ENCODE measurements at regions not wholly inside any gene's neighbourhood (a gene's known extent, or its start where the extent isn't known, plus 50 kb on each side); places are given as distances from the start of the nearest gene placed in this dataset.
A peak's percentile ranks its signal among the peaks of the same experiment; 100 is the strongest.

DNA sequence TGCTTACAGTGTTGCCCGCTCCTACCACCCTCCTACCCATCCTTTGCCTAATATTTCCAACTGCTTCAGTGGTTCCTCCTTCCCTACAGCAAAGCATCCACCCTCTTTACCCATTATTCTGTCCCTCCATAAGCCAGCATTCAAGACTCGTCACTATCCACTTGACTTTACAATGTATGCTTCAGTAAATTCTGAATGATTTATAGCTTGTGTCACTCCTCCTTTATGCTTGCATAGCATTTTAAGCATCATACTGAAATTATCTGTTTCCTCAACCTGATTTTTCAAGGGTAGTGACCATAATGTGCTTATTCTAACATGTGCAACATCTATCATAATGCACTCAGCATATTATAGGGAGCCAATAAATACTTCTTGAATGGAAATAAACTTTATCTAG is 365.5 kb downstream of the RAB28 start:
- no peak for DNase-seq

- DNase-seq, result no peak
Observed at GRCh38 chr4:13117185-13117584, 367.0 kb downstream of the RAB28 start.

DNA sequence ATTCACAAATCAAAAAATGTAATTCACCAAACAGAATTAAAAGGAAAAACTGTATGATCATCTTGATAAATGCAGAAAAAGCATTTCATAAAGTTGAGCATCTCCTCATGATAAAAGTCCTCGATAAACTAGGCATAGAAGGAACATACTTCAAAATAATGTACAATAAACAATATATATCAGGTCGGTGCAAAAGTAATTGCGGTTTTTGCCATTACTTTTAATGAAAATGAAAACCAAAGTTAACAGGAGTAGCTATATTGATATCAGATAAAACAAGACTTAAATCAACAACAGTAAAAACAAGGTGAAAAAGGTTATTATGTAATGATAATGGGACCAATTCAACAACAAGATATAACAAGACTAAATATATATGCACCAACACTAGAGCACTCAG is 372.1 kb downstream of the RAB28 start:
- no peak for DNase-seq

DNA sequence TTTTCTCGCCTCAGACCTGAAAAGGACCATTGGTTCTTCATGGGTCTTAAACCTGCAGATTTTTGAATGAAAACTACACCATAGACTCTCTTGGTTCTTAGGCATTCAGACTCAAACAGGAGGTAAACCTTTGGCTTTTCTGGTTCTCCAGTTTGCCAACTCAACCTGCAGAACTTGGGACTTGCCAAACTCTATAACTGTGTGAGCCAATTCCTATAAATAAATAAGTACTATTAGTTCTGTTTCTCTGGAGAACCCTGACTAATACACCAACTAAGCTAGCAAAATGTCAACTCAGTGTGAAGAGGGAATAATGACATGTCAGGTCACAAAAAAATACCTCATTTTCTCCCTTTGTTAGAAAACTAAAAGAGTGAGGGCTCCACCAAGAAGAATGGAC is 374.6 kb downstream of the RAB28 start:
- no peak for DNase-seq

DNA sequence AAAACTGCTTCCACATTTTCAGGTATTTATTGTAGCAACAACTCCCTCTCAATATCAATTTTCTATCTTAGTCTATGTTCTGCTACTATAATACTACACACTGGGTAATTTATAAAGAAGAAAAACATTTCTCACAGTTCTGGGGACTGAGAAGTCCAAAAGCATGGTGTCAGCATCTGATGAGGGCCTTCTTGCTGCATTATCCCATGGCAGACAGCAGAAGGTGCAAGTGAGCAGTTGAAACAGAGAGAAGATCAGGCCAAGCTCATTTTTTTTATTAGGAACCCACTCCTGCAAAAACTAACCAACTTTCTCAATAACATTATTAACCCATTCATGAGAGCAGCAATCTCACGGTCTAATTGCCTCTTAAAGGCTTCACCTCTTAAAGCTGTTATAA is 376.0 kb downstream of the RAB28 start:
- DNase-seq, result no peak

DNA sequence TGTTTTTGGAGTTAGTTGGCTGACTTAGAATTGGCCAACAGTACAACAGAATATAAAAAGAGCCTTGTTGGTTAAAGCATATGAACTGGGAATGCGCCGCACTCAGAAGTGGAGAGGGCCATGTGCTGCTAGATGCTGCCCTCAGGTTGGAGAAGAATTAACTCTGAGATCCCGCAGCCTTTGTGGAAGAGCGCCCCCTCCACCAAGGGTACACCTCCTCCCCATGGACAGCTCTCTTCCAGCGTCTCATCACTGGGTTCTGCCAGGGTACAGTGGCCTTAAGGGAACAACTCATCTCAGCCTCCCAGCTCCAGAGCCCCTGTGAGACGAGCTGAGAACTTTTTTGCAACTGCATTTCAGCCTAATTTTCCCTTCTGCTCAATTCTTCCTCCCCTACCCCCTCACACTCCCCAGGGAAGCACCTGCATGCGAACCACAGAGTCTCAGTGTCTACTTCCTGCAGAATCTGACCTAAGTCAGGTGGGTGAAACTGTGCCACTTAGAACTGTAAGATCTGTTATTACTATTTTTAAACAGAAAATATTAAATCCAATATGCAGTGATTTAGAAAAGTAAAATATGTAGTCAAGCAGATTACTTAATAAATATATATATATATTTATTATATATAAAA is 380.6 kb downstream of the RAB28 start:
- DNase-seq, result no peak

DNA sequence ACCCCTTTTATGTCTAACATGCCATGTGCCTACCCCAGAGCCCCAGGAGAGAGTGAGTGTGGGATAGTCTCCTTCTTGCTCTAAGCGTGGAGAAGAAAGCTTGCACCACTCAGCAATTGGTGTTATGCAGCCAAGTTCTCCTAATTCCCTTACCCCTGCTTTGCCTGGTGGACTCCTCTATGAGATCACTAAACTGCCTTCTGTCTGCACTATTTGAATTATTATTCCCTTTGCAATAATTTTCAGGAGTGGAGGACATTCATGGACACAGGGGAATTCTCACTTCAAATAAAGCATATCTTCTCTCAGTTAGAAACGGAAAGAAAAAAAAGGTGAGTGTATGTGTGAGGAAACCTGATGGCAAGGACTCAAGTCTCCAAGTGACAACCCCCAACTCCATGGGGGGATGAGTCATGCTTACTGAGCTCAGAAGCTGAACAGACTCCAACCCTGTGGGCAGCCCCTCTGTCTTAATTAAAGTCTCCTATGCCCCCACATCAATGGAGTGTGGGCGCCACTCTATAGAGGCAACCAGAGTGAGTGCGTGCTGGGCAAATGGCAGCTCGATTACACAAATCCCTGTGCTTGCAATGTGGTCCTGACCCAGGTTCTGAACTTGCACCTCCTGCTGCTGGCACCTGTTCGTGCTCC is 381.9 kb downstream of the RAB28 start:
- no peak for DNase-seq

GRCh38 chr4:13097971-13098370 is 386.2 kb downstream of the RAB28 start:
- DNase-seq, result no peak

DNA sequence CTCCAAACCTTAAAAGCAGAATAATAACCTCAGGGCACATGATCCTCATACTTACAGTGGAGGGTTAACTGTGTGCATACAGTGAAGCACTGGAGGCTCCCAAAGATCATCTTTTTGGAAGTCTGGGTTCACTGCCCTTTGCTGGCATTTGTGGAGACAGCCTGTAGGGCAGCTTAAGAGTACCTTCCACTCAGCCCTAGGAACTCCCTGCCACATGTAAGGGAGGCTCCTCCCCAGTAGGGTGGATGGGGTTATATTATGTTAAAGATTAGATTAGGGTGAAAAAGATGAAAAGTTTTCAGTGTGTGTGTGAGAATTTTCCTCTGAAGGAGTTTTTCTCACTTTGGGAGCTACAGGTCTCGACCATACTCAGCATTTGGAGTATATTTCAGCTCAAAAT is 388.4 kb downstream of the RAB28 start:
- DNase-seq, result no peak

DNA sequence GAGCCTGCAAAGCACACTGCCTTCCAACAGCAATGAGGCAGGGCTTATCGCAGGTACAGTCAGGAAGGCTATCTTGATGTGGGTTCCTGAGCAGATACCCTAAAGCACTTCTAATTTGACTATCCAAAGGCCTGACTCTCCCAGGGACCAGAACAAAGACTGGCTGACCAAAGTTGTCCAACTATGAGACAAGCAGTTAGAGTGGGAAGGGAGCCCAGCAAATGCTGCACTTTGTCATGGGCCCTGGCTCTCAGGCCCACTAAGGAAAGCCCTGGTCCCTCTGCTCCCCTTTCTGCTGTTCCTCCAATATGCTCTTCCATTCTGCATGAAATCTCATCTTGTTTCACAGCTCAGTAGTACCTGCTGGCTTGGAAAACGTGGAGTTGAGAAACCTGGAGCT is 391.0 kb downstream of the RAB28 start:
- no peak for DNase-seq

DNA sequence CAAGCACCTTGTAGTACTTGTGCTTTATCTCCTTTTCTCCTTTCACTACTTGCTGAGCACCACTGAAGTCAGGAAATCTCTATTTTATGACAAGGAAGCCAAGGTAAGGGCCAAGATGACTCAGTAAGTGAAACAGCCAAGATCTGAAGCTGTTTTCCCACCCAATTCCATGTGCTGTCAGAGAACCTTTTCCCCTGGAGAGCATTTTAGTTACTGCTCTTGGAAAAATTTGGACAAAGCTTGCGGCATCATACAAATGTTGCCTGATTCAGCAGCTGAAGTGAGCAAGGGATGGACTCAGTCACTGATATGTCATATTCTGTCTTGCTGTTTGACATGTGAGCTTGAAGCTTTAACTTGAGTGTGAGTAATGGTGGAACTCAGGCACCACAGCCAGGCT is 391.4 kb downstream of the RAB28 start:
- no peak for DNase-seq

- DNase-seq, result no peak
Observed at GRCh38 chr4:13089659-13089998, 394.5 kb downstream of the RAB28 start.

DNA sequence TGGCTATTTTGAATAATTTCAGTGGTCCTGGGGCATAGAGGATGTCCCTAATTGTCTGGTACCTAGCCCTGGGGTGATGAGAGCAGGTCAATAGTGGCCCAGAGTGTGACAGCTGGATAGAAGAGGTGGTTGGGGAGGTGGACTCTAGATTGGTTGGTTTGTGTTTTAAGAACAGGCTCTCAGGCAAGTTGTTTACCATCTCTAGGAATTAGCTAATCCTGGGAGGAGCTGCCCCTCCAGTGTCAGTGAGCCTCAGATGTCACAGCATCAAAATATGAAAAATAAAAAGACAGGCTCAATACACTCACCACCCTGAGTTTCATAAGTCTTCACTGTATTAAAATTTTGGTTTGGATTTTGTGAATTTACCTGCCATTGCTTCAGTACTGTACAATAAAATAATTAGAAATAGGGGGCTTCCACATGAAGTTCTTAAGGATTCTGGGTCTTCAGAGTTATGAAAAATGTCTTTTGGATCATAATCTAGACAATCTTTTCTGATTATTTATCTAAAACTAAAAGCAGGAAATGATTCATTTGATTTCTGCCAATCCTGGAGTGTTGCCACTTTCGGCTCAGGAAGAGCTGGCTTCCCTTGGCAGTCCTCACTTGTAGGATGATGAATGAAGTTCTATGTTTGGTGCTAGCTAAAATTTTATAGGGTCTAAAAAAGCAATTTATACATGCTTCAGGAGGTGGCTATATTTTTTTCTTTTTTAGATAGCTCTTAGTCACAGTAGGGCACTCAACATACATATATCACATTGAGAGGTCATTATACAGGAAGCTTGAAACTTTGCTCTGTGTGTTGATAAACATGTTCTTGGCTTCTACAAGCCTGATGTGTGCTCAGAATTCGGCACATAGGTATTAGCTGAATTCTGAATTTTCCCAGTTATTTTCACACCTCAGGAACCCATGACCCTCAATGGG is 395.1 kb downstream of the RAB28 start:
- DNase-seq, result no peak

DNA sequence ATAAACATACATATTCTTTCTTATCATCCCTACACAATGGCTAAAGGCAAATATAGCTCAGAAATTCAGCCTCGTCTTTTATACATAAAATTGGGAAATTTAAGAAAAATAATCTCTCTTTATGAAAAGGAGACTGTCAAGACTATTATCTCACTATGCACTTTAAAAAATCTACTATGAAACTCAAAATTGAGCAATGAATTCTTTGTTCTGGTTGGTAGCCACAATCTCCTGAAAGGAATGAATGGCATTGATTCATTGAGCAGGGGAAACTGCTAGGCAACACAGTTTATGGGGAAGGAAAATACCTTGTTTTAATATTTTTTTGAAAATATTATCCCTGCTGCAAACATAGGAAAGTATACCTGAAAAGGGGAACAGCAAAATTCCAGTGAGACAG is 397.1 kb downstream of the RAB28 start:
- no peak for DNase-seq

DNA sequence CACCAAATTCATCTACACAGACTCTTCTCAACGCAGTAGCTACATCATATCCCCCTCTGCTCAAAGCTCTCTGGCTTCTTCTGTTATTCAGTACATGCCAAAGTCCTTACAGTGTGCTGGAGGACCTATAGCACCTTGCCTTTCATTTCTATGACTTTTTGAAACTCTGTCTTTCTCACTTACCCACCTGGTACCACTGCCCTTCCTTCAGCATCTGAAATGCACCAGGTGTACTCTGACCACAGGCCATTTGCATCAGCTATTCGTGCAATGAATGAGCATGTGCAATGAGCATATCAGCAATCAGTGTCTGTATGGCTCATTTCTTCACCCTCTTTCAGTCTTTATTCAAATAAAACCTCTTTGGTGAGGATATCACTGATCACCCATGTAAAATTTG is 399.9 kb downstream of the RAB28 start:
- DNase-seq, result no peak

- DNase-seq, result no peak
Observed at GRCh38 chr4:13081830-13082229, 402.3 kb downstream of the RAB28 start.

- no peak for DNase-seq
Observed at GRCh38 chr4:13067077-13067476, 417.1 kb downstream of the RAB28 start.

GRCh38 chr4:13059019-13059418 is 425.1 kb downstream of the RAB28 start:
- peak; percentile 1 for DNase-seq

- DNase-seq, result no peak
Observed at GRCh38 chr4:13056630-13057189, 427.4 kb downstream of the RAB28 start.

- DNase-seq, result no peak
Observed at GRCh38 chr4:13054420-13054970, 429.6 kb downstream of the RAB28 start.

GRCh38 chr4:13047591-13047990 is 436.5 kb downstream of the RAB28 start:
- no peak for DNase-seq

DNA sequence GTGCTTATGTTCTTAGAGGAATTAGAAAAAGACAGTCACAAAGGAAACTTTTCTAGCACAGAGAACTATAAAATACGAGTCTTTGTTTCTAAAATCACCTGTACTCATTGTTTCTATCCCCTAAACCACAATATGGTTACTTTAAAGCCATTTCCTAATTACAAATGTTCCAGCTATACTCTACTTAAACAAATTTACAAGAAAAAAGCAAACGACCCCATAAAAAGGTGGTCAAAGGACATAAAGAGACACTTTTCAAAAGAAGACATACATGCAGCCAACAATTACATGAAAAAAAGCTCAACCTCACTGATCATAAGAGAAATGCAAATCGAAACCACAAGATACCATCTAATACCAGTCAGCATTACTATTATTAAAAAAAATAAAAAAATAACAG is 447.3 kb downstream of the RAB28 start:
- no peak for DNase-seq

DNA sequence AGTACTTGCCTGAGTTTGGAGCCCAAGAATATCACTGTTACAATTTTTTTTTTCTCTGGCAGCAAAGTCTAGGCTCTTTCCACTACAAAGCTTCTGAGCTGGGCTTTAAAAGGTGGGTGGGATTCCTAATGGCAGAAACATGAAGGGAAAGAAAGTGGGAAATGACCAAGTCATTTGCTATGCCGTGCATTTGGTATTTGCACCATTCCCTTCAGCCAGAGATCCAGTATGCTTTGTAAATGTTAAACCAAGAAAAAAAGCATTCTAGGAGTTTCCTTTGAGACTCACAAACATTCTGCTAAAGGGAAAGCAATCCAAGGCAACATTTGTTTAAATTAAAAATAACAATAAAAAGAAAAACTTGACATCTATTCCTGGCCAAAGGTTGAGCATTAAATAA is 451.2 kb downstream of the RAB28 start:
- DNase-seq, result no peak
